ENCODE measurements at regions not wholly inside any gene's neighbourhood (a gene's known extent, or its start where the extent isn't known, plus 50 kb on each side); places are given as distances from the start of the nearest gene placed in this dataset.

- no peak for DNase-seq (ENCODE audit: low spot score in 2 of 2)
- H3K36me3 ChIP-seq: no peaks in the 10 kb centered on the region
- intact Hi-C loops (cut with DNase I): no loop called here
- H3K4me1 ChIP-seq: no peaks in the 10 kb centered on the region
- no peak overlapping the region for H3K4me3 ChIP-seq
- H3K9me3 ChIP-seq: no peaks in the 10 kb centered on the region
- no peaks in the 10 kb centered on the region for H3K27me3 ChIP-seq
- no peak for TF ChIP-seq CTCF (IDR thresholded peaks at IDR 0.05)
- H3K27ac ChIP-seq: no peak overlapping the region
These were observed 736.2 kb upstream of the GCFC2 start for GRCh38 chr2:76446872-76447271.

- Histone ChIP-seq H3K27me3 (no peaks in the 10 kb centered on the region), H3K4me3 (no peak overlapping the region), H3K36me3 (no peaks in the 10 kb centered on the region), H3K27ac (no peak overlapping the region), H3K9me3 (no peaks in the 10 kb centered on the region), H3K4me1 (no peaks in the 10 kb centered on the region)
- DNase-seq (ENCODE audit: low spot score in 2 of 2): no peak
- intact Hi-C loops (cut with DNase I): no loop called here
- no peak for TF ChIP-seq CTCF (IDR thresholded peaks at IDR 0.05)
These were observed 735.2 kb upstream of the GCFC2 start for GRCh38 chr2:76445880-76446279.

GRCh38 chr2:76444732-76445131 is 734.0 kb upstream of the GCFC2 start:
- no peak for DNase-seq (ENCODE audit: low spot score in 2 of 2)
- no peak for TF ChIP-seq CTCF (IDR thresholded peaks at IDR 0.05)
- H3K36me3 ChIP-seq: no peaks in the 10 kb centered on the region
- H3K27ac ChIP-seq: no peak overlapping the region
- H3K4me3 ChIP-seq: no peak overlapping the region
- H3K4me1 ChIP-seq: no peaks in the 10 kb centered on the region
- intact Hi-C loops (cut with DNase I): no loop called here
- no peaks in the 10 kb centered on the region for H3K27me3 ChIP-seq
- H3K9me3 ChIP-seq: no peaks in the 10 kb centered on the region

- Histone ChIP-seq H3K36me3 (no peaks in the 10 kb centered on the region), H3K27me3 (no peaks in the 10 kb centered on the region), H3K4me1 (no peaks in the 10 kb centered on the region), H3K9me3 (no peaks in the 10 kb centered on the region), H3K27ac (no peak overlapping the region), H3K4me3 (no peak overlapping the region)
- intact Hi-C loops (cut with DNase I): no loop called here
- no peak for TF ChIP-seq CTCF (IDR thresholded peaks at IDR 0.05)
- no peak for DNase-seq (ENCODE audit: low spot score in 2 of 2)
These were observed 726.8 kb upstream of the GCFC2 start for GRCh38 chr2:76437564-76437963.

GRCh38 chr2:76429374-76429773 is 718.7 kb upstream of the GCFC2 start:
- Histone ChIP-seq H3K36me3 (no peaks in the 10 kb centered on the region), H3K9me3 (no peaks in the 10 kb centered on the region), H3K4me1 (no peaks in the 10 kb centered on the region), H3K27ac (no peak overlapping the region), H3K27me3 (no peaks in the 10 kb centered on the region), H3K4me3 (no peak overlapping the region)
- intact Hi-C loops (cut with DNase I): no loop called here
- no peak for TF ChIP-seq CTCF (IDR thresholded peaks at IDR 0.05)
- no peak for DNase-seq (ENCODE audit: low spot score in 2 of 2)

- no peak for TF ChIP-seq CTCF (IDR thresholded peaks at IDR 0.05)
- Histone ChIP-seq H3K27me3 (no peaks in the 10 kb centered on the region), H3K4me3 (no peak overlapping the region), H3K36me3 (no peaks in the 10 kb centered on the region), H3K9me3 (no peaks in the 10 kb centered on the region), H3K27ac (no peak overlapping the region), H3K4me1 (no peaks in the 10 kb centered on the region)
- intact Hi-C loops (cut with DNase I): no loop called here
- DNase-seq (ENCODE audit: low spot score in 2 of 2): no peak
These were observed 716.7 kb upstream of the GCFC2 start for GRCh38 chr2:76427452-76427851.

Measured in ascending aorta (tissue), 2 donors.